ENCODE measurements at regions not wholly inside any gene's neighbourhood (a gene's known extent, or its start where the extent isn't known, plus 50 kb on each side); places are given as distances from the start of the nearest gene placed in this dataset.

GRCh38 chr12:132391326-132392041 lies 62.1 kb upstream of the GALNT9 start:
- Histone ChIP-seq H3K4me3 (no peak overlapping the region), H3K36me3 (no peaks in the 10 kb centered on the region), H3K9me3 (0 out of 2 replicates have a peak, but pooled peaks cover 2% of the 10 kb centered on the region), H3K27me3 (peaks cover 50% of the 10 kb centered on the region)
- no peak for DNase-seq

GRCh38 chr12:132390287-132391076 lies 61.1 kb upstream of the GALNT9 start:
- H3K4me3 ChIP-seq = no peak overlapping the region
- no peak for DNase-seq
- H3K36me3 ChIP-seq = no peaks in the 10 kb centered on the region
- 0 out of 2 replicates have a peak, but pooled peaks cover 2% of the 10 kb centered on the region for H3K9me3 ChIP-seq
- peaks cover 50% of the 10 kb centered on the region for H3K27me3 ChIP-seq

- no peak for DNase-seq
- H3K9me3 ChIP-seq = 0 out of 2 replicates have a peak, but pooled peaks cover 2% of the 10 kb centered on the region
- no peak overlapping the region for H3K4me3 ChIP-seq
- H3K27me3 ChIP-seq = peaks cover 51% of the 10 kb centered on the region
- no peaks in the 10 kb centered on the region for H3K36me3 ChIP-seq
Observed at GRCh38 chr12:132389526-132390286, 60.3 kb upstream of the GALNT9 start.

- H3K36me3 ChIP-seq = no peaks in the 10 kb centered on the region
- no peaks in the 10 kb centered on the region for H3K9me3 ChIP-seq
- no peak for DNase-seq
- H3K4me3 ChIP-seq = no peak overlapping the region
- H3K27me3 ChIP-seq = peaks cover 51% of the 10 kb centered on the region
Observed at GRCh38 chr12:132389026-132389425, 59.6 kb upstream of the GALNT9 start.

- H3K4me3 ChIP-seq = no peak overlapping the region
- DNase-seq = no peak
- no peaks in the 10 kb centered on the region for H3K9me3 ChIP-seq
- H3K36me3 ChIP-seq = no peaks in the 10 kb centered on the region
- H3K27me3 ChIP-seq = peaks cover 50% of the 10 kb centered on the region
Observed at GRCh38 chr12:132388379-132389015, 59.1 kb upstream of the GALNT9 start.

GRCh38 chr12:132386926-132387497 lies 57.6 kb upstream of the GALNT9 start:
- peaks cover 52% of the 10 kb centered on the region for H3K27me3 ChIP-seq
- no peak for DNase-seq
- no peaks in the 10 kb centered on the region for H3K9me3 ChIP-seq
- H3K36me3 ChIP-seq = no peaks in the 10 kb centered on the region
- H3K4me3 ChIP-seq = no peak overlapping the region

- H3K4me3 ChIP-seq = no peak overlapping the region
- H3K9me3 ChIP-seq = no peaks in the 10 kb centered on the region
- H3K36me3 ChIP-seq = no peaks in the 10 kb centered on the region
- H3K27me3 ChIP-seq = peaks cover 56% of the 10 kb centered on the region
- DNase-seq = no peak
Observed at GRCh38 chr12:132385923-132386751, 56.7 kb upstream of the GALNT9 start.

- Histone ChIP-seq H3K9me3 (no peaks in the 10 kb centered on the region), H3K27me3 (peaks cover 64% of the 10 kb centered on the region), H3K4me3 (no peak overlapping the region), H3K36me3 (no peaks in the 10 kb centered on the region)
- no peak for DNase-seq
Observed at GRCh38 chr12:132384916-132385774, 55.8 kb upstream of the GALNT9 start.

- DNase-seq = no peak
- H3K27me3 ChIP-seq = peaks cover 64% of the 10 kb centered on the region
Observed at GRCh38 chr12:132380641-132381040, 51.3 kb upstream of the GALNT9 start.

GRCh38 chr12:132379996-132380395 lies 50.6 kb upstream of the GALNT9 start:
- no peaks in the 10 kb centered on the region for H3K9me3 ChIP-seq
- DNase-seq = no peak

More at GRCh38 chr12:132380641-132381040, 51.3 kb upstream of the GALNT9 start:
- Histone ChIP-seq H3K9me3 (no peaks in the 10 kb centered on the region), H3K4me3 (no peak overlapping the region), H3K36me3 (no peaks in the 10 kb centered on the region)

GRCh38 chr12:132379576-132379975 lies 50.2 kb upstream of the GALNT9 start:
- Histone ChIP-seq H3K36me3 (no peaks in the 10 kb centered on the region), H3K4me3 (no peak overlapping the region), H3K9me3 (no peaks in the 10 kb centered on the region), H3K27me3 (peaks cover 65% of the 10 kb centered on the region)
- DNase-seq = no peak

More at GRCh38 chr12:132379996-132380395, 50.6 kb upstream of the GALNT9 start:
- Histone ChIP-seq H3K36me3 (no peaks in the 10 kb centered on the region), H3K4me3 (no peak overlapping the region), H3K27me3 (peaks cover 64% of the 10 kb centered on the region)

All from MG63 (cell line).